IMR-90 (cell line): ENCODE measurements at regions not wholly inside any gene's neighbourhood (a gene's known extent, or its start where the extent isn't known, plus 50 kb on each side); places are given as distances from the start of the nearest gene placed in this dataset.

Source experiments
- ATAC-seq: fragments of 200-7000 bp; cut with Tn5 transposase; 2 replicates; pipeline ENCODE4 v1.9.1; 2020; ENCODE audit warnings: low read depth, mild to moderate bottlenecking, moderate library complexity
- BruUV-seq: library from RNA; stranded (reverse); fragments of 400-500 nt; replicated peaks from 2 replicates; lab custom pipeline; 2021; lab: Mats Ljungman, UMichigan
- CTCF ChIA-PET: fragments of 300-600 bp; formaldehyde crosslinking; extraction: SDS; loops from one replicate; lab custom pipeline; 2021; ENCODE audit warnings: antibody characterized with exemption; lab: Yijun Ruan, JAX
- POLR2A ChIA-PET: fragments of 300-600 bp; sonication (Branson Sonifier 250); formaldehyde crosslinking; loops from one replicate; lab custom pipeline; 2022; ENCODE audit warnings: antibody characterized with exemption; ENCODE audit not compliant: unreplicated experiment; lab: Charles Lee
- DNase-seq: peaks from one replicate; pipeline ENCODE4 v3.0.0; 2013
- H2AFZ ChIP-seq: replicated peaks from 2 replicates; pipeline ENCODE3; 2013; ENCODE audit warnings: low read length, mild to moderate bottlenecking; ENCODE audit not compliant: poor library complexity
- H2AK5ac ChIP-seq: 2 replicates; pipeline ENCODE4 v1.6.1; 2013; ENCODE audit warnings: low read depth, low read length, inconsistent platforms
- H2AK9ac ChIP-seq: replicated peaks from 2 replicates; pipeline ENCODE3; 2013; ENCODE audit warnings: mild to moderate bottlenecking, low read depth, low read length, moderate library complexity; ENCODE audit not compliant: poor library complexity
- H2BK120ac ChIP-seq: 2 replicates; pipeline ENCODE4 v1.6.1; 2013; ENCODE audit warnings: low read depth, low read length, inconsistent platforms
- H2BK15ac ChIP-seq: 3 replicates; pipeline ENCODE4 v1.6.1; 2013; ENCODE audit warnings: low read depth, low read length, inconsistent platforms
- H2BK20ac ChIP-seq: 2 replicates; pipeline ENCODE4 v1.6.1; 2013; ENCODE audit warnings: low read depth, mild to moderate bottlenecking, inconsistent platforms, low read length, moderate library complexity
- H2BK5ac ChIP-seq: 2 replicates; pipeline ENCODE4 v1.6.1; 2013; ENCODE audit warnings: mild to moderate bottlenecking, low read depth, low read length, inconsistent platforms; ENCODE audit not compliant: poor library complexity, severe bottlenecking
- H3K14ac ChIP-seq: replicated peaks from 2 replicates; pipeline ENCODE4 v1.6.1; 2013; ENCODE audit warnings: low read depth, low read length, inconsistent platforms
- H3K18ac ChIP-seq: 2 replicates; pipeline ENCODE4 v1.6.1; 2013; ENCODE audit warnings: low read depth, low read length, control low read depth
- H3K23ac ChIP-seq: 2 replicates; pipeline ENCODE4 v1.6.1; 2013; ENCODE audit warnings: low read depth, low read length, inconsistent platforms
- H3K27ac ChIP-seq: 2 replicates; pipeline ENCODE4 v1.5.1; 2013; ENCODE audit warnings: mild to moderate bottlenecking, control low read depth, low read length; ENCODE audit not compliant: insufficient read depth
- H3K27me3 ChIP-seq: 2 replicates; pipeline ENCODE4 v1.6.1; 2013; ENCODE audit warnings: low read length; ENCODE audit not compliant: control insufficient read depth, insufficient read depth
- H3K36me3 ChIP-seq: 2 replicates; pipeline ENCODE4 v1.6.1; 2013; ENCODE audit warnings: low read length, mixed read lengths; ENCODE audit not compliant: control insufficient read depth, insufficient read depth
- H3K4ac ChIP-seq: 2 replicates; pipeline ENCODE4 v1.6.1; 2013; ENCODE audit warnings: low read depth, low read length, inconsistent platforms
- H3K4me1 ChIP-seq: 2 replicates; pipeline ENCODE4 v1.6.1; 2013; ENCODE audit warnings: low read length, mixed read lengths; ENCODE audit not compliant: control insufficient read depth, insufficient read depth
- H3K4me2 ChIP-seq: 2 replicates; pipeline ENCODE4 v1.6.1; 2013; ENCODE audit warnings: low read depth, mild to moderate bottlenecking, control low read depth, low read length, moderate library complexity
- H3K4me3 ChIP-seq: 2 replicates; pipeline ENCODE4 v1.5.1; 2013; ENCODE audit warnings: low read depth, mild to moderate bottlenecking, control low read depth, low read length, moderate library complexity; ENCODE audit not compliant: insufficient read depth
- H3K56ac ChIP-seq: 2 replicates; pipeline ENCODE4 v1.6.1; 2013; ENCODE audit warnings: low read length, inconsistent platforms; ENCODE audit not compliant: insufficient read depth; ENCODE audit errors: extremely low read depth
- H3K79me1 ChIP-seq, 2 experiments: 2 replicates each; pipeline ENCODE4 v1.6.1; 2013; ENCODE audit warnings: low read length in 2 of 2, inconsistent platforms in 1 of 2, low read depth in 1 of 2
- H3K9ac ChIP-seq: 2 replicates; pipeline ENCODE4 v1.6.1; 2013; ENCODE audit warnings: low read depth, low read length, control low read depth
- H3K9me1 ChIP-seq: 2 replicates; pipeline ENCODE4 v1.6.1; 2013; ENCODE audit warnings: low read length, inconsistent platforms; ENCODE audit not compliant: insufficient read depth
- H3K9me3 ChIP-seq: 2 replicates; pipeline ENCODE4 v1.6.1; 2013; ENCODE audit warnings: low read length; ENCODE audit not compliant: control insufficient read depth, insufficient read depth
- H4K20me1 ChIP-seq: 2 replicates; pipeline ENCODE4 v1.6.1; 2013; ENCODE audit warnings: low read length, inconsistent platforms; ENCODE audit not compliant: insufficient read depth
- H4K5ac ChIP-seq: 2 replicates; pipeline ENCODE4 v1.6.1; 2013; ENCODE audit warnings: mild to moderate bottlenecking, low read depth, low read length, control low read depth
- H4K8ac ChIP-seq, 2 experiments: 2 replicates each; pipeline ENCODE4 v1.6.1; 2013; ENCODE audit warnings: low read depth in 2 of 2, low read length in 2 of 2, control low read depth in 1 of 2, inconsistent platforms in 1 of 2
- H4K91ac ChIP-seq: 2 replicates; pipeline ENCODE4 v1.6.1; 2013; ENCODE audit warnings: low read depth, low read length, inconsistent platforms; ENCODE audit not compliant: insufficient read depth
- BHLHE40 ChIP-seq: fragments of 150-350 bp; IDR thresholded peaks from 2 replicates; pipeline ENCODE4 v1.6.1; 2016; ENCODE audit warnings: mild to moderate bottlenecking, low read depth, low read length
- CEBPB ChIP-seq: IDR thresholded peaks from 2 replicates; pipeline ENCODE4 v1.6.1; 2012; ENCODE audit warnings: low read depth, low read length, improper control_type of control experiment
- CHD1 ChIP-seq: IDR thresholded peaks from 2 replicates; pipeline ENCODE4 v1.6.1; 2012; ENCODE audit warnings: low read depth, low read length, improper control_type of control experiment
- FOS ChIP-seq: fragments of 150-350 bp; IDR thresholded peaks from 2 replicates; pipeline ENCODE4 v1.6.1; 2016; ENCODE audit warnings: low read depth, low read length
- MAZ ChIP-seq: IDR thresholded peaks from 2 replicates; pipeline ENCODE4 v1.6.1; 2012; ENCODE audit warnings: low read depth, mild to moderate bottlenecking, low read length, improper control_type of control experiment, moderate library complexity, borderline replicate concordance
- MXI1 ChIP-seq: IDR thresholded peaks from 2 replicates; pipeline ENCODE4 v1.6.1; 2012; ENCODE audit warnings: low read depth, mild to moderate bottlenecking, low read length, moderate library complexity, borderline replicate concordance
- NFE2L2 ChIP-seq: fragments of 150-350 bp; IDR thresholded peaks from 2 replicates; pipeline ENCODE4 v1.6.1; 2016; ENCODE audit warnings: low read depth, mild to moderate bottlenecking, low read length
- POLR2A ChIP-seq: IDR thresholded peaks from 2 replicates; pipeline ENCODE4 v1.6.1; 2012; ENCODE audit warnings: mild to moderate bottlenecking, low read depth, low read length
- RAD21 ChIP-seq: IDR thresholded peaks from 2 replicates; pipeline ENCODE4 v1.6.1; 2012; ENCODE audit warnings: low read length, improper control_type of control experiment
- RCOR1 ChIP-seq: IDR thresholded peaks from 2 replicates; pipeline ENCODE4 v1.6.1; 2012; ENCODE audit warnings: mild to moderate bottlenecking, low read length, improper control_type of control experiment; ENCODE audit not compliant: insufficient replicate concordance
- RFX5 ChIP-seq: IDR thresholded peaks from 2 replicates; pipeline ENCODE4 v1.8.0; 2012; ENCODE audit warnings: low read depth, mild to moderate bottlenecking, low read length, moderate library complexity
- SMC3 ChIP-seq: fragments of 150-350 bp; IDR thresholded peaks from 2 replicates; pipeline ENCODE4 v1.6.1; 2016; ENCODE audit warnings: low read depth, mild to moderate bottlenecking, antibody characterized with exemption, low read length, moderate library complexity
- WGBS, 2 experiments: methylation state at CpG; one replicate each; pipeline versions ENCODE4 v1.1.5 to v1.1.7; 2013; ENCODE audit warnings: missing lambda C conversion rate in 2 of 2; ENCODE audit not compliant: insufficient read length in 1 of 2; ENCODE audit errors: extremely low coverage in 2 of 2; 5-methylcytosine and 5-hydroxymethylcytosine counted together
- dilution Hi-C: fragments of 300-500 bp; cut with HindIII; formaldehyde crosslinking; loops from one replicate; pipeline ENCODE4 v1.14.3; 2018; ENCODE audit warnings: low sequenced_read_pairs; ENCODE audit not compliant: unreplicated experiment
- in situ Hi-C: fragments of 300-500 bp; cut with MboI; formaldehyde crosslinking; loops from 3 replicates; pipeline ENCODE4 v1.14.3; 2019; ENCODE audit warnings: low sequenced_read_pairs, inconsistent platforms, mixed read lengths
- intact Hi-C: fragments of 100-400 bp; cut with micrococcal nuclease; formaldehyde crosslinking; loops from 2 replicates; pipeline ENCODE4 v1.10.0; 2022
- TF ChIP-seq, protein P1 (sequence below): fragments of 150-350 bp; IDR thresholded peaks from 2 replicates; pipeline ENCODE4 v1.6.1; 2017; ENCODE audit warnings: mild to moderate bottlenecking, antibody characterized with exemption, low read length, low read depth
- TF ChIP-seq, protein P2 (sequence below): fragments of 150-350 bp; IDR thresholded peaks from 2 replicates; pipeline ENCODE4 v1.6.1; 2016; ENCODE audit warnings: low read depth, mild to moderate bottlenecking, low read length, moderate library complexity, borderline replicate concordance
- TF ChIP-seq, protein P3 (sequence below): conservative IDR thresholded peaks from 2 replicates; pipeline ENCODE4 v1.5.1; 2012; ENCODE audit warnings: mild to moderate bottlenecking, low read depth, low read length, improper control_type of control experiment

DNA sequence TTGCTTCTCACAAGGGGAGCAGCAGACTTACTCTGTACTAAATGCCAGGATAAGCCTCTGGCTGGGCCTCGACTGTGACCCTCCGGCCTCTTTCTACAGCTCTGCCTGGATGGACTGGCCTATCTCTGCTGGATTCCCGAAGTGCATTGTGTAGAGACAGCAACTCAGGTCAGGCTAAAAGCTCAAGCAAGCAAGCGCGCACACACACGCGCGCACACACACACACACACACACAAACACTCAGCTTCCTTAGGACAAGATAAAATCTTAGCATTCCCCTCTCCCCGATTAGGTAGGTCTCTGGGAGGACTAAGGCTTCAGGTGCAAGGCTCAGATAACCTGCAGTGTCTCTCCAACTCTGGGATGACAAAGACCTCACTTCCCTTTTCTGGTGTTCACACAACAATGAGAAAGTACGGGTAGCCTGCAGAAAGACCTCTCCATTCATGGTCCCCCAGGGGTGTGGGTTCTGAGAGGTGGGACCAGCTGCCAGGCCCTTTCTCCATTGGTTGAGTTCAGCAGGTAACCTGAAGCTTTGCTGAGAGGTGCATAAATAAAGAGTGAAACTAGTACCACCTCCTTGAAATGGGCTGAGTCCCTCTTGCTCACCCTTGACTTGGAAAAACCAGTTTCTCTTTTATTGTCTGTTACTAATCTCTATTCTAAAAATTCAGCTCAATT is 155.1 kb upstream of the CAMK1G start:
- no CpG with 5 or more reads among the region's 10 CpGs for WGBS, 2 experiments
- ATAC-seq: no peak
- H3K23ac ChIP-seq: no peak overlapping the region
- CTCF ChIA-PET: no interaction called here
- no peak overlapping the region for H2AK9ac ChIP-seq
- no peaks in the 10 kb centered on the region for H3K9me1 ChIP-seq
- H4K5ac ChIP-seq: no peak overlapping the region
- no peak overlapping the region for H3K9ac ChIP-seq
- peaks cover 5% of the 10 kb centered on the region for H3K27me3 ChIP-seq
- DNase-seq: no peak
- no peak overlapping the region for H2BK120ac ChIP-seq
- H4K8ac ChIP-seq: no peak overlapping the region
- no peaks in the 10 kb centered on the region for H3K79me1 ChIP-seq
- H3K4me3 ChIP-seq: no peak overlapping the region
- H3K36me3 ChIP-seq: no peaks in the 10 kb centered on the region
- dilution Hi-C loops: no loop called here
- no peaks in the 10 kb centered on the region for H3K9me3 ChIP-seq
- no peak overlapping the region for H2BK20ac ChIP-seq
- no peaks in the 10 kb centered on the region for H4K20me1 ChIP-seq
- no peak overlapping the region for H2AK5ac ChIP-seq
- H2BK15ac ChIP-seq: no peak overlapping the region
- H3K27ac ChIP-seq: no peak overlapping the region
- TF ChIP-seq, protein P1, sequence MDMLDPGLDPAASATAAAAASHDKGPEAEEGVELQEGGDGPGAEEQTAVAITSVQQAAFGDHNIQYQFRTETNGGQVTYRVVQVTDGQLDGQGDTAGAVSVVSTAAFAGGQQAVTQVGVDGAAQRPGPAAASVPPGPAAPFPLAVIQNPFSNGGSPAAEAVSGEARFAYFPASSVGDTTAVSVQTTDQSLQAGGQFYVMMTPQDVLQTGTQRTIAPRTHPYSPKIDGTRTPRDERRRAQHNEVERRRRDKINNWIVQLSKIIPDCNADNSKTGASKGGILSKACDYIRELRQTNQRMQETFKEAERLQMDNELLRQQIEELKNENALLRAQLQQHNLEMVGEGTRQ: no peak
- TF ChIP-seq, protein P2, sequence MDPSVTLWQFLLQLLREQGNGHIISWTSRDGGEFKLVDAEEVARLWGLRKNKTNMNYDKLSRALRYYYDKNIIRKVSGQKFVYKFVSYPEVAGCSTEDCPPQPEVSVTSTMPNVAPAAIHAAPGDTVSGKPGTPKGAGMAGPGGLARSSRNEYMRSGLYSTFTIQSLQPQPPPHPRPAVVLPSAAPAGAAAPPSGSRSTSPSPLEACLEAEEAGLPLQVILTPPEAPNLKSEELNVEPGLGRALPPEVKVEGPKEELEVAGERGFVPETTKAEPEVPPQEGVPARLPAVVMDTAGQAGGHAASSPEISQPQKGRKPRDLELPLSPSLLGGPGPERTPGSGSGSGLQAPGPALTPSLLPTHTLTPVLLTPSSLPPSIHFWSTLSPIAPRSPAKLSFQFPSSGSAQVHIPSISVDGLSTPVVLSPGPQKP: no peak
- no peak for TF ChIP-seq RCOR1
- TF ChIP-seq CEBPB: no peak
- TF ChIP-seq, protein P3, sequence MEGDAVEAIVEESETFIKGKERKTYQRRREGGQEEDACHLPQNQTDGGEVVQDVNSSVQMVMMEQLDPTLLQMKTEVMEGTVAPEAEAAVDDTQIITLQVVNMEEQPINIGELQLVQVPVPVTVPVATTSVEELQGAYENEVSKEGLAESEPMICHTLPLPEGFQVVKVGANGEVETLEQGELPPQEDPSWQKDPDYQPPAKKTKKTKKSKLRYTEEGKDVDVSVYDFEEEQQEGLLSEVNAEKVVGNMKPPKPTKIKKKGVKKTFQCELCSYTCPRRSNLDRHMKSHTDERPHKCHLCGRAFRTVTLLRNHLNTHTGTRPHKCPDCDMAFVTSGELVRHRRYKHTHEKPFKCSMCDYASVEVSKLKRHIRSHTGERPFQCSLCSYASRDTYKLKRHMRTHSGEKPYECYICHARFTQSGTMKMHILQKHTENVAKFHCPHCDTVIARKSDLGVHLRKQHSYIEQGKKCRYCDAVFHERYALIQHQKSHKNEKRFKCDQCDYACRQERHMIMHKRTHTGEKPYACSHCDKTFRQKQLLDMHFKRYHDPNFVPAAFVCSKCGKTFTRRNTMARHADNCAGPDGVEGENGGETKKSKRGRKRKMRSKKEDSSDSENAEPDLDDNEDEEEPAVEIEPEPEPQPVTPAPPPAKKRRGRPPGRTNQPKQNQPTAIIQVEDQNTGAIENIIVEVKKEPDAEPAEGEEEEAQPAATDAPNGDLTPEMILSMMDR: no peak
- TF ChIP-seq BHLHE40: no peak
- no peak for TF ChIP-seq RAD21
- TF ChIP-seq FOS: no peak
- no peak for TF ChIP-seq SMC3
- TF ChIP-seq NFE2L2: no peak
- TF ChIP-seq RFX5: no peak
- no peak for TF ChIP-seq MAZ
- no peak for TF ChIP-seq MXI1
- TF ChIP-seq CHD1: no peak
- TF ChIP-seq POLR2A: no peak
- intact Hi-C loops: no loop called here
- no peak overlapping the region for H2BK5ac ChIP-seq
- no peaks in the 10 kb centered on the region for H3K4me1 ChIP-seq
- POLR2A ChIA-PET: no interaction called here
- no peak overlapping the region for H2AFZ ChIP-seq
- no peak overlapping the region for H3K4ac ChIP-seq
- H3K4me2 ChIP-seq: no peak overlapping the region
- in situ Hi-C loops: no loop called here
- no peak overlapping the region for H3K18ac ChIP-seq
- no peak overlapping the region for H4K91ac ChIP-seq
- no TSS peak for BruUV-seq
- no peak overlapping the region for H3K56ac ChIP-seq
- no peak overlapping the region for H3K14ac ChIP-seq
